IMR-90 (cell line): ENCODE measurements at regions not wholly inside any gene's neighbourhood (a gene's known extent, or its start where the extent isn't known, plus 50 kb on each side); places are given as distances from the start of the nearest gene placed in this dataset.

Experiments used
- ATAC-seq: fragments of 200-7000 bp; cut with Tn5 transposase; 2 replicates; pipeline ENCODE4 v1.9.1; 2020; ENCODE audit warnings: low read depth, mild to moderate bottlenecking, moderate library complexity
- BruUV-seq: library from RNA; stranded (reverse); fragments of 400-500 nt; replicated peaks from 2 replicates; lab custom pipeline; 2021; lab: Mats Ljungman, UMichigan
- CTCF ChIA-PET: fragments of 300-600 bp; formaldehyde crosslinking; extraction: SDS; loops from one replicate; lab custom pipeline; 2021; ENCODE audit warnings: antibody characterized with exemption; lab: Yijun Ruan, JAX
- POLR2A ChIA-PET: fragments of 300-600 bp; sonication (Branson Sonifier 250); formaldehyde crosslinking; loops from one replicate; lab custom pipeline; 2022; ENCODE audit warnings: antibody characterized with exemption; ENCODE audit not compliant: unreplicated experiment; lab: Charles Lee
- DNase-seq: peaks from one replicate; pipeline ENCODE4 v3.0.0; 2013
- H2AFZ ChIP-seq: replicated peaks from 2 replicates; pipeline ENCODE3; 2013; ENCODE audit warnings: low read length, mild to moderate bottlenecking; ENCODE audit not compliant: poor library complexity
- H2AK5ac ChIP-seq: 2 replicates; pipeline ENCODE4 v1.6.1; 2013; ENCODE audit warnings: low read depth, low read length, inconsistent platforms
- H2AK9ac ChIP-seq: replicated peaks from 2 replicates; pipeline ENCODE3; 2013; ENCODE audit warnings: mild to moderate bottlenecking, low read depth, low read length, moderate library complexity; ENCODE audit not compliant: poor library complexity
- H2BK120ac ChIP-seq: 2 replicates; pipeline ENCODE4 v1.6.1; 2013; ENCODE audit warnings: low read depth, low read length, inconsistent platforms
- H2BK15ac ChIP-seq: 3 replicates; pipeline ENCODE4 v1.6.1; 2013; ENCODE audit warnings: low read depth, low read length, inconsistent platforms
- H2BK20ac ChIP-seq: 2 replicates; pipeline ENCODE4 v1.6.1; 2013; ENCODE audit warnings: low read depth, mild to moderate bottlenecking, inconsistent platforms, low read length, moderate library complexity
- H2BK5ac ChIP-seq: 2 replicates; pipeline ENCODE4 v1.6.1; 2013; ENCODE audit warnings: mild to moderate bottlenecking, low read depth, low read length, inconsistent platforms; ENCODE audit not compliant: poor library complexity, severe bottlenecking
- H3K14ac ChIP-seq: replicated peaks from 2 replicates; pipeline ENCODE4 v1.6.1; 2013; ENCODE audit warnings: low read depth, low read length, inconsistent platforms
- H3K18ac ChIP-seq: 2 replicates; pipeline ENCODE4 v1.6.1; 2013; ENCODE audit warnings: low read depth, low read length, control low read depth
- H3K23ac ChIP-seq: 2 replicates; pipeline ENCODE4 v1.6.1; 2013; ENCODE audit warnings: low read depth, low read length, inconsistent platforms
- H3K27ac ChIP-seq: 2 replicates; pipeline ENCODE4 v1.5.1; 2013; ENCODE audit warnings: mild to moderate bottlenecking, control low read depth, low read length; ENCODE audit not compliant: insufficient read depth
- H3K27me3 ChIP-seq: 2 replicates; pipeline ENCODE4 v1.6.1; 2013; ENCODE audit warnings: low read length; ENCODE audit not compliant: control insufficient read depth, insufficient read depth
- H3K36me3 ChIP-seq: 2 replicates; pipeline ENCODE4 v1.6.1; 2013; ENCODE audit warnings: low read length, mixed read lengths; ENCODE audit not compliant: control insufficient read depth, insufficient read depth
- H3K4ac ChIP-seq: 2 replicates; pipeline ENCODE4 v1.6.1; 2013; ENCODE audit warnings: low read depth, low read length, inconsistent platforms
- H3K4me1 ChIP-seq: 2 replicates; pipeline ENCODE4 v1.6.1; 2013; ENCODE audit warnings: low read length, mixed read lengths; ENCODE audit not compliant: control insufficient read depth, insufficient read depth
- H3K4me2 ChIP-seq: 2 replicates; pipeline ENCODE4 v1.6.1; 2013; ENCODE audit warnings: low read depth, mild to moderate bottlenecking, control low read depth, low read length, moderate library complexity
- H3K4me3 ChIP-seq: 2 replicates; pipeline ENCODE4 v1.5.1; 2013; ENCODE audit warnings: low read depth, mild to moderate bottlenecking, control low read depth, low read length, moderate library complexity; ENCODE audit not compliant: insufficient read depth
- H3K56ac ChIP-seq: 2 replicates; pipeline ENCODE4 v1.6.1; 2013; ENCODE audit warnings: low read length, inconsistent platforms; ENCODE audit not compliant: insufficient read depth; ENCODE audit errors: extremely low read depth
- H3K79me1 ChIP-seq, 2 experiments: 2 replicates each; pipeline ENCODE4 v1.6.1; 2013; ENCODE audit warnings: low read length in 2 of 2, inconsistent platforms in 1 of 2, low read depth in 1 of 2
- H3K9ac ChIP-seq: 2 replicates; pipeline ENCODE4 v1.6.1; 2013; ENCODE audit warnings: low read depth, low read length, control low read depth
- H3K9me1 ChIP-seq: 2 replicates; pipeline ENCODE4 v1.6.1; 2013; ENCODE audit warnings: low read length, inconsistent platforms; ENCODE audit not compliant: insufficient read depth
- H3K9me3 ChIP-seq: 2 replicates; pipeline ENCODE4 v1.6.1; 2013; ENCODE audit warnings: low read length; ENCODE audit not compliant: control insufficient read depth, insufficient read depth
- H4K20me1 ChIP-seq: 2 replicates; pipeline ENCODE4 v1.6.1; 2013; ENCODE audit warnings: low read length, inconsistent platforms; ENCODE audit not compliant: insufficient read depth
- H4K5ac ChIP-seq: 2 replicates; pipeline ENCODE4 v1.6.1; 2013; ENCODE audit warnings: mild to moderate bottlenecking, low read depth, low read length, control low read depth
- H4K8ac ChIP-seq, 2 experiments: 2 replicates each; pipeline ENCODE4 v1.6.1; 2013; ENCODE audit warnings: low read depth in 2 of 2, low read length in 2 of 2, control low read depth in 1 of 2, inconsistent platforms in 1 of 2
- H4K91ac ChIP-seq: 2 replicates; pipeline ENCODE4 v1.6.1; 2013; ENCODE audit warnings: low read depth, low read length, inconsistent platforms; ENCODE audit not compliant: insufficient read depth
- BHLHE40 ChIP-seq: fragments of 150-350 bp; IDR thresholded peaks from 2 replicates; pipeline ENCODE4 v1.6.1; 2016; ENCODE audit warnings: mild to moderate bottlenecking, low read depth, low read length
- CEBPB ChIP-seq: IDR thresholded peaks from 2 replicates; pipeline ENCODE4 v1.6.1; 2012; ENCODE audit warnings: low read depth, low read length, improper control_type of control experiment
- CHD1 ChIP-seq: IDR thresholded peaks from 2 replicates; pipeline ENCODE4 v1.6.1; 2012; ENCODE audit warnings: low read depth, low read length, improper control_type of control experiment
- CTCF ChIP-seq: conservative IDR thresholded peaks from 2 replicates; pipeline ENCODE4 v1.5.1; 2012; ENCODE audit warnings: mild to moderate bottlenecking, low read depth, low read length, improper control_type of control experiment
- MAFK ChIP-seq: IDR thresholded peaks from 2 replicates; pipeline ENCODE4 v1.6.1; 2012; ENCODE audit warnings: low read depth, low read length, improper control_type of control experiment
- NFE2L2 ChIP-seq: fragments of 150-350 bp; IDR thresholded peaks from 2 replicates; pipeline ENCODE4 v1.6.1; 2016; ENCODE audit warnings: low read depth, mild to moderate bottlenecking, low read length
- POLR2A ChIP-seq: IDR thresholded peaks from 2 replicates; pipeline ENCODE4 v1.6.1; 2012; ENCODE audit warnings: mild to moderate bottlenecking, low read depth, low read length
- RAD21 ChIP-seq: IDR thresholded peaks from 2 replicates; pipeline ENCODE4 v1.6.1; 2012; ENCODE audit warnings: low read length, improper control_type of control experiment
- RCOR1 ChIP-seq: IDR thresholded peaks from 2 replicates; pipeline ENCODE4 v1.6.1; 2012; ENCODE audit warnings: mild to moderate bottlenecking, low read length, improper control_type of control experiment; ENCODE audit not compliant: insufficient replicate concordance
- RFX5 ChIP-seq: IDR thresholded peaks from 2 replicates; pipeline ENCODE4 v1.8.0; 2012; ENCODE audit warnings: low read depth, mild to moderate bottlenecking, low read length, moderate library complexity
- SMC3 ChIP-seq: fragments of 150-350 bp; IDR thresholded peaks from 2 replicates; pipeline ENCODE4 v1.6.1; 2016; ENCODE audit warnings: low read depth, mild to moderate bottlenecking, antibody characterized with exemption, low read length, moderate library complexity
- USF2 ChIP-seq: fragments of 150-350 bp; IDR thresholded peaks from 2 replicates; pipeline ENCODE4 v1.6.1; 2017; ENCODE audit warnings: mild to moderate bottlenecking, antibody characterized with exemption, low read length, low read depth
- dilution Hi-C: fragments of 300-500 bp; cut with HindIII; formaldehyde crosslinking; loops from one replicate; pipeline ENCODE4 v1.14.3; 2018; ENCODE audit warnings: low sequenced_read_pairs; ENCODE audit not compliant: unreplicated experiment
- in situ Hi-C: fragments of 300-500 bp; cut with MboI; formaldehyde crosslinking; loops from 3 replicates; pipeline ENCODE4 v1.14.3; 2019; ENCODE audit warnings: low sequenced_read_pairs, inconsistent platforms, mixed read lengths
- intact Hi-C: fragments of 100-400 bp; cut with micrococcal nuclease; formaldehyde crosslinking; loops from 2 replicates; pipeline ENCODE4 v1.10.0; 2022

- ATAC-seq (no peak), DNase-seq (no peak)
- Histone ChIP-seq H3K79me1 (no peaks in the 10 kb centered on the region), H3K4me3 (no peak overlapping the region), H3K23ac (no peak overlapping the region), H3K27me3 (no peaks in the 10 kb centered on the region), H3K27ac (no peak overlapping the region), H3K4ac (peak overlapping the region; percentile 38; the same call in 1 of the 2 replicates), H3K56ac (no peak overlapping the region), H3K9me1 (no peaks in the 10 kb centered on the region; the same call in 1 of the 2 replicates), H2BK120ac (peak overlapping the region; percentile 74; the same call in 1 of the 2 replicates), H4K20me1 (no peaks in the 10 kb centered on the region), H3K4me2 (no peak overlapping the region), H2BK5ac (peak overlapping the region; percentile 21), H3K9ac (no peak overlapping the region), H2AK9ac (no peak overlapping the region), H2BK20ac (peak overlapping the region; percentile 37; the same call in 1 of the 2 replicates), H3K36me3 (no peaks in the 10 kb centered on the region), H2AK5ac (no peak overlapping the region; the same call in 1 of the 2 replicates), H3K14ac (no peak overlapping the region), H2BK15ac (no peak overlapping the region), H3K18ac (no peak overlapping the region; the same call in 1 of the 2 replicates), H4K8ac (no peak overlapping the region), H3K4me1 (peaks cover 11% of the 10 kb centered on the region), H3K9me3 (no peaks in the 10 kb centered on the region; the same call in 1 of the 2 replicates), H4K91ac (no peak overlapping the region), H2AFZ (no peak overlapping the region), H4K5ac (peak overlapping the region; percentile 31; the same call in 1 of the 2 replicates)
- dilution Hi-C loops (no loop called here), in situ Hi-C loops (no loop called here), intact Hi-C loops (no loop called here)
- no TSS peak for BruUV-seq
- POLR2A ChIA-PET: no interaction called here
- CTCF ChIA-PET: interaction anchor here (0.7 to 1.0 kb wide), 2 partner anchors 23 to 60 kb away, joined by 3 read pairs; no protein-coding TSS in a partner anchor
- TF ChIP-seq CTCF (no peak), RFX5 (no peak), RAD21 (no peak), SMC3 (no peak), MAFK (no peak), USF2 (no peak), CEBPB (no peak), POLR2A (no peak), NFE2L2 (no peak), RCOR1 (no peak), CHD1 (no peak), BHLHE40 (no peak)
These were observed 161.7 kb downstream of the MREG start for GRCh38 chr2:215851696-215852095.
